ENCODE measurements at regions not wholly inside any gene's neighbourhood (a gene's known extent, or its start where the extent isn't known, plus 50 kb on each side); places are given as distances from the start of the nearest gene placed in this dataset.

GRCh38 chr1:87887100-87887499 lies 558.4 kb downstream of the LMO4 start:
- TF ChIP-seq CTCF (conservative IDR thresholded peaks at IDR 0.05; ENCODE audit: low read depth, low read length): no peak
- no peak for TF ChIP-seq EZH2 (IDR thresholded peaks at IDR 0.05; ENCODE audit: low read length, unreplicated experiment)

All from PC-3 (cell line).